Prostate gland (tissue), 2 donors: ENCODE measurements at regions not wholly inside any gene's neighbourhood (a gene's known extent, or its start where the extent isn't known, plus 50 kb on each side); places are given as distances from the start of the nearest gene placed in this dataset.
"Not testable (repeated sequence)": the region's sequence is repeated elsewhere in the genome, so short reads cannot be mapped to it uniquely, and the experiment has no call there.

Source experiments
- POLR2A ChIP-seq: fragments of 450-650 bp; IDR thresholded peaks from one replicate; pipeline ENCODE4 v1.6.1; 2016; ENCODE audit warnings: antibody characterized with exemption, mild to moderate bottlenecking
- POLR2AphosphoS5 ChIP-seq: sonication (generic); formaldehyde crosslinking; IDR thresholded peaks from one replicate; pipeline ENCODE4 v1.6.1; 2017; ENCODE audit warnings: antibody characterized with exemption
- TF ChIP-seq, protein P1 (sequence below), 4 experiments: fragments of 200-600 bp in 2 of 4; fragments of 450-650 bp in 2 of 4; sonication (generic) in 2 of 4; IDR thresholded peaks; 1 replicate in 3 of 4; 2 replicates in 1 of 4; pipeline ENCODE4 v1.5.1; 2016 to 2019; ENCODE audit warnings: antibody characterized with exemption in 4 of 4, mild to moderate bottlenecking in 2 of 4, moderate library complexity in 2 of 4

- TF ChIP-seq, protein P1, sequence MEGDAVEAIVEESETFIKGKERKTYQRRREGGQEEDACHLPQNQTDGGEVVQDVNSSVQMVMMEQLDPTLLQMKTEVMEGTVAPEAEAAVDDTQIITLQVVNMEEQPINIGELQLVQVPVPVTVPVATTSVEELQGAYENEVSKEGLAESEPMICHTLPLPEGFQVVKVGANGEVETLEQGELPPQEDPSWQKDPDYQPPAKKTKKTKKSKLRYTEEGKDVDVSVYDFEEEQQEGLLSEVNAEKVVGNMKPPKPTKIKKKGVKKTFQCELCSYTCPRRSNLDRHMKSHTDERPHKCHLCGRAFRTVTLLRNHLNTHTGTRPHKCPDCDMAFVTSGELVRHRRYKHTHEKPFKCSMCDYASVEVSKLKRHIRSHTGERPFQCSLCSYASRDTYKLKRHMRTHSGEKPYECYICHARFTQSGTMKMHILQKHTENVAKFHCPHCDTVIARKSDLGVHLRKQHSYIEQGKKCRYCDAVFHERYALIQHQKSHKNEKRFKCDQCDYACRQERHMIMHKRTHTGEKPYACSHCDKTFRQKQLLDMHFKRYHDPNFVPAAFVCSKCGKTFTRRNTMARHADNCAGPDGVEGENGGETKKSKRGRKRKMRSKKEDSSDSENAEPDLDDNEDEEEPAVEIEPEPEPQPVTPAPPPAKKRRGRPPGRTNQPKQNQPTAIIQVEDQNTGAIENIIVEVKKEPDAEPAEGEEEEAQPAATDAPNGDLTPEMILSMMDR (IDR thresholded peaks at IDR 0.05): not testable (repeated sequence)
- not testable (repeated sequence) for TF ChIP-seq POLR2A, POLR2AphosphoS5
Observed at GRCh38 chr3:89944461-89944860, 837.0 kb downstream of the EPHA3 start.
